BLaER1 (cell line): ENCODE measurements at regions not wholly inside any gene's neighbourhood (a gene's known extent, or its start where the extent isn't known, plus 50 kb on each side); places are given as distances from the start of the nearest gene placed in this dataset.
"Not testable (repeated sequence)": the region's sequence is repeated elsewhere in the genome, so short reads cannot be mapped to it uniquely, and the experiment has no call there.

Source experiments
- H3K27ac ChIP-seq: shearing (Covaris generic); formaldehyde crosslinking; 2 replicates; pipeline ENCODE4 v1.8.1; 2022
- H3K27me3 ChIP-seq: shearing (Covaris generic); formaldehyde crosslinking; 2 replicates; pipeline ENCODE4 v1.8.1; 2022
- H3K36me3 ChIP-seq: shearing (Covaris generic); formaldehyde crosslinking; 2 replicates; pipeline ENCODE4 v1.8.1; 2022
- H3K4me1 ChIP-seq: shearing (Covaris generic); formaldehyde crosslinking; 2 replicates; pipeline ENCODE4 v1.8.1; 2022
- H3K4me2 ChIP-seq: shearing (Covaris generic); formaldehyde crosslinking; 2 replicates; pipeline ENCODE4 v1.8.1; 2022
- H3K4me3 ChIP-seq: shearing (Covaris generic); formaldehyde crosslinking; 2 replicates; pipeline ENCODE4 v1.8.1; 2022
- H3K9ac ChIP-seq: shearing (Covaris generic); formaldehyde crosslinking; 2 replicates; pipeline ENCODE4 v1.8.1; 2022
- H3K9me3 ChIP-seq: shearing (Covaris generic); formaldehyde crosslinking; 2 replicates; pipeline ENCODE4 v1.8.1; 2022
- H4K20me1 ChIP-seq: shearing (Covaris generic); formaldehyde crosslinking; 2 replicates; pipeline ENCODE4 v1.8.1; 2022

- H3K4me3 ChIP-seq, H3K27ac ChIP-seq, H3K9me3 ChIP-seq, H3K4me2 ChIP-seq, H3K27me3 ChIP-seq, H3K9ac ChIP-seq, H4K20me1 ChIP-seq, H3K36me3 ChIP-seq, H3K4me1 ChIP-seq: not testable (repeated sequence)
Observed at GRCh38 chr1:121082995-121083394, 101.1 kb downstream of the FAM72B start.

- not testable (repeated sequence) for H3K9me3 ChIP-seq, H3K4me3 ChIP-seq, H3K9ac ChIP-seq, H3K4me1 ChIP-seq, H3K36me3 ChIP-seq, H3K27ac ChIP-seq, H3K4me2 ChIP-seq, H4K20me1 ChIP-seq, H3K27me3 ChIP-seq
Observed at GRCh38 chr1:121086249-121086648, 97.9 kb downstream of the FAM72B start.

GRCh38 chr1:121087221-121087620, 96.9 kb downstream of the FAM72B start:
- H3K9ac ChIP-seq, H3K27me3 ChIP-seq, H3K36me3 ChIP-seq: not testable (repeated sequence)

GRCh38 chr1:121088568-121088967, 95.6 kb downstream of the FAM72B start:
- H3K4me2 ChIP-seq, H3K36me3 ChIP-seq, H3K9ac ChIP-seq, H3K9me3 ChIP-seq, H3K4me1 ChIP-seq, H3K4me3 ChIP-seq, H3K27me3 ChIP-seq, H4K20me1 ChIP-seq, H3K27ac ChIP-seq: not testable (repeated sequence)

More at GRCh38 chr1:121087221-121087620, 96.9 kb downstream of the FAM72B start:
- not testable (repeated sequence) for H3K27ac ChIP-seq, H4K20me1 ChIP-seq, H3K4me1 ChIP-seq, H3K4me3 ChIP-seq, H3K9me3 ChIP-seq, H3K4me2 ChIP-seq

GRCh38 chr1:121092329-121092968, 91.7 kb downstream of the FAM72B start:
- not testable (repeated sequence) for H3K9me3 ChIP-seq, H3K4me1 ChIP-seq, H4K20me1 ChIP-seq, H3K27me3 ChIP-seq, H3K27ac ChIP-seq, H3K36me3 ChIP-seq, H3K4me2 ChIP-seq, H3K4me3 ChIP-seq, H3K9ac ChIP-seq

- H3K27me3 ChIP-seq, H3K36me3 ChIP-seq, H3K27ac ChIP-seq, H3K9ac ChIP-seq, H3K9me3 ChIP-seq, H3K4me1 ChIP-seq, H3K4me3 ChIP-seq, H4K20me1 ChIP-seq: not testable (repeated sequence)
- H3K4me2 ChIP-seq, result peak overlapping the region; percentile 26
Observed at GRCh38 chr1:121095014-121095413, 89.1 kb downstream of the FAM72B start.

GRCh38 chr1:121097127-121097866, 86.8 kb downstream of the FAM72B start:
- H3K4me3 ChIP-seq, result peak overlapping the region; percentile 60
- not testable (repeated sequence) for H3K27ac ChIP-seq, H3K4me1 ChIP-seq, H3K27me3 ChIP-seq, H4K20me1 ChIP-seq, H3K36me3 ChIP-seq, H3K9ac ChIP-seq, H3K9me3 ChIP-seq
- 0 out of 2 replicates have a peak overlapping the region, but pooled peaks have one; percentile 26 for H3K4me2 ChIP-seq

GRCh38 chr1:121097867-121098215, 86.3 kb downstream of the FAM72B start:
- not testable (repeated sequence) for H3K36me3 ChIP-seq, H3K9ac ChIP-seq, H3K4me1 ChIP-seq, H3K27ac ChIP-seq, H3K27me3 ChIP-seq, H4K20me1 ChIP-seq, H3K9me3 ChIP-seq
- Histone ChIP-seq H3K4me3 (peak overlapping the region; percentile 60), H3K4me2 (peak overlapping the region; percentile 26; the same call in 1 of the 2 replicates)

- H3K4me2 ChIP-seq, H3K4me3 ChIP-seq, H3K9ac ChIP-seq, H3K27ac ChIP-seq, H4K20me1 ChIP-seq, H3K27me3 ChIP-seq, H3K4me1 ChIP-seq, H3K36me3 ChIP-seq, H3K9me3 ChIP-seq: not testable (repeated sequence)
Observed at GRCh38 chr1:121109025-121109424, 75.1 kb downstream of the FAM72B start.

- not testable (repeated sequence) for H3K9me3 ChIP-seq, H4K20me1 ChIP-seq, H3K4me1 ChIP-seq, H3K9ac ChIP-seq, H3K4me2 ChIP-seq, H3K27me3 ChIP-seq, H3K36me3 ChIP-seq, H3K4me3 ChIP-seq, H3K27ac ChIP-seq
Observed at GRCh38 chr1:121116522-121117297, 67.4 kb downstream of the FAM72B start.

GRCh38 chr1:121117298-121117611, 66.9 kb downstream of the FAM72B start:
- H3K36me3 ChIP-seq, H3K4me2 ChIP-seq, H3K27me3 ChIP-seq, H3K27ac ChIP-seq, H3K9me3 ChIP-seq, H3K9ac ChIP-seq, H3K4me1 ChIP-seq, H3K4me3 ChIP-seq, H4K20me1 ChIP-seq: not testable (repeated sequence)

- not testable (repeated sequence) for H3K36me3 ChIP-seq, H3K4me3 ChIP-seq, H3K9me3 ChIP-seq, H3K27ac ChIP-seq, H3K9ac ChIP-seq, H4K20me1 ChIP-seq, H3K4me1 ChIP-seq, H3K4me2 ChIP-seq, H3K27me3 ChIP-seq
Observed at GRCh38 chr1:121117622-121118479, 66.3 kb downstream of the FAM72B start.
